ENCODE measurements at regions not wholly inside any gene's neighbourhood (a gene's known extent, or its start where the extent isn't known, plus 50 kb on each side); places are given as distances from the start of the nearest gene placed in this dataset.

GRCh38 chr13:61148211-61148610, 267.4 kb downstream of the PCDH20 start:
- 38 to 43% methylated on average over 1 of the region's 1 CpG for WGBS, 2 donors
- H3K36me3 ChIP-seq (ENCODE audit: control insufficient read depth in 2 of 2, insufficient read depth in 2 of 2, low read length in 1 of 2) = no peaks in the 10 kb centered on the region
- H3K9me3 ChIP-seq (ENCODE audit: control insufficient read depth in 2 of 2, insufficient read depth in 1 of 2, low read depth in 1 of 2, low read length in 1 of 2) = peaks cover 0 to 7% of the 10 kb centered on the region in 2 donors
- H3K27ac ChIP-seq (ENCODE audit: low read depth in 2 of 2, low read length in 1 of 2) = no peak overlapping the region
- H3K27me3 ChIP-seq (ENCODE audit: control insufficient read depth in 1 of 2, insufficient read depth in 2 of 2, low read length in 2 of 2) = no peaks in the 10 kb centered on the region
- peaks cover 0 to 4% of the 10 kb centered on the region in 2 donors for H3K4me1 ChIP-seq (ENCODE audit: control insufficient read depth in 2 of 2, insufficient read depth in 2 of 2, low read length in 1 of 2)
- no peak overlapping the region for H3K4me3 ChIP-seq (ENCODE audit: low read depth in 1 of 2, low read length in 2 of 2)

GRCh38 chr13:61146571-61146970, 269.1 kb downstream of the PCDH20 start:
- peaks cover 0 to 7% of the 10 kb centered on the region in 2 donors for H3K9me3 ChIP-seq (ENCODE audit: control insufficient read depth in 2 of 2, insufficient read depth in 1 of 2, low read depth in 1 of 2, low read length in 1 of 2)
- H3K4me1 ChIP-seq (ENCODE audit: control insufficient read depth in 2 of 2, insufficient read depth in 2 of 2, low read length in 1 of 2) = peaks cover 0 to 4% of the 10 kb centered on the region in 2 donors
- no peak overlapping the region for H3K27ac ChIP-seq (ENCODE audit: low read depth in 2 of 2, low read length in 1 of 2)
- no peak overlapping the region for H3K4me3 ChIP-seq (ENCODE audit: low read depth in 1 of 2, low read length in 2 of 2)
- H3K27me3 ChIP-seq (ENCODE audit: control insufficient read depth in 1 of 2, insufficient read depth in 2 of 2, low read length in 2 of 2) = no peaks in the 10 kb centered on the region
- 64 to 67% methylated on average over 1 of the region's 1 CpG for WGBS, 2 donors
- H3K36me3 ChIP-seq (ENCODE audit: control insufficient read depth in 2 of 2, insufficient read depth in 2 of 2, low read length in 1 of 2) = no peaks in the 10 kb centered on the region

GRCh38 chr13:61146158-61146557, 269.5 kb downstream of the PCDH20 start:
- no peaks in the 10 kb centered on the region for H3K36me3 ChIP-seq (ENCODE audit: control insufficient read depth in 2 of 2, insufficient read depth in 2 of 2, low read length in 1 of 2)
- WGBS, 2 donors = 85 to 91% methylated on average over 4 of the region's 4 CpGs
- H3K9me3 ChIP-seq (ENCODE audit: control insufficient read depth in 2 of 2, insufficient read depth in 1 of 2, low read depth in 1 of 2, low read length in 1 of 2) = peaks cover 0 to 7% of the 10 kb centered on the region in 2 donors
- H3K4me3 ChIP-seq (ENCODE audit: low read depth in 1 of 2, low read length in 2 of 2) = no peak overlapping the region
- peaks cover 0 to 4% of the 10 kb centered on the region in 2 donors for H3K4me1 ChIP-seq (ENCODE audit: control insufficient read depth in 2 of 2, insufficient read depth in 2 of 2, low read length in 1 of 2)
- no peaks in the 10 kb centered on the region for H3K27me3 ChIP-seq (ENCODE audit: control insufficient read depth in 1 of 2, insufficient read depth in 2 of 2, low read length in 2 of 2)
- no peak overlapping the region for H3K27ac ChIP-seq (ENCODE audit: low read depth in 2 of 2, low read length in 1 of 2)

DNA sequence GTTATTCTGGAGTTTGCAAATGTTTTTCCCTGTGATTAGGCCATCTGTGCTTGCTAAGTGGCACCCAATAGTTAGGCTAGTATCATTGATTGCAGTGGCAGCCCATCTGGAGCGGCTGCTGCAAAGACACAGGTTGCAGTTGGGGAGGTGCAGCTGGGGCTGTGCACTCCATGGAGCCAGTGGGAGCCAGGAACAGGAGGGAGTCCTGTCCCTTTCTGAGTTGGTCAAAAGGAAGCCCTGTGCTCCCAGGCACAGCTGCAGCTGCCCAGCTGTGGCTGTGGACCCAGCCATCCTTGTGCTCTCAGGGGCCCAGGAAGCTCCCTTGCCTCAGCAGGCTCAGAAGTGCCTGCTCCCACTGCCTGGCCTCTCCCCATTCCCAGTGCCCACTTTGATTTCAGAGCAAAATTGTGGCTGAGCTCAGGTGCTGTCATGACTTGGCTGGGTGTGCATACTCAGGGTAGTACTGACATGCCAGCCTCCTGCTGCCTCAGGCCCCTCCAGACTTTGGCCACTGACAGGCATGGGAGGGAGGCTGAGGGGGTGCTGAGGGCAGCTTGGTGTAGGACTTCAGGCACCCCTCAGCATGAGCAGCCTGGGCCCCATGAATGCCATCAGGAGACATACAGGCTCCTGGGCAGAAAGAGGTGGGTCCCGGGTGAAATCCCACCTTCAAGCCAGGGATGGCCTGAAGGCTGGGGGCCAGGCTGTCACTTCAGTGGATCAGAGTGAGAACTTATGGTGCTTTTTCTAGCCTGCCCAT, 270.6 kb downstream of the PCDH20 start:
- no peak overlapping the region for H3K4me3 ChIP-seq (ENCODE audit: low read depth in 1 of 2, low read length in 2 of 2)
- H3K36me3 ChIP-seq (ENCODE audit: control insufficient read depth in 2 of 2, insufficient read depth in 2 of 2, low read length in 1 of 2) = no peaks in the 10 kb centered on the region
- H3K9me3 ChIP-seq (ENCODE audit: control insufficient read depth in 2 of 2, insufficient read depth in 1 of 2, low read depth in 1 of 2, low read length in 1 of 2) = peaks cover 0 to 7% of the 10 kb centered on the region in 2 donors
- 90 to 96% methylated on average over 2 of the region's 2 CpGs for WGBS, 2 donors
- peaks cover 0 to 4% of the 10 kb centered on the region in 2 donors for H3K4me1 ChIP-seq (ENCODE audit: control insufficient read depth in 2 of 2, insufficient read depth in 2 of 2, low read length in 1 of 2)
- H3K27ac ChIP-seq (ENCODE audit: low read depth in 2 of 2, low read length in 1 of 2) = no peak overlapping the region
- no peaks in the 10 kb centered on the region for H3K27me3 ChIP-seq (ENCODE audit: control insufficient read depth in 1 of 2, insufficient read depth in 2 of 2, low read length in 2 of 2)

GRCh38 chr13:61144301-61144700, 271.3 kb downstream of the PCDH20 start:
- Histone ChIP-seq H3K9me3 (ENCODE audit: control insufficient read depth in 2 of 2, insufficient read depth in 1 of 2, low read depth in 1 of 2, low read length in 1 of 2) (peaks cover 0 to 7% of the 10 kb centered on the region in 2 donors), H3K27me3 (ENCODE audit: control insufficient read depth in 1 of 2, insufficient read depth in 2 of 2, low read length in 2 of 2) (no peaks in the 10 kb centered on the region), H3K4me3 (ENCODE audit: low read depth in 1 of 2, low read length in 2 of 2) (no peak overlapping the region), H3K36me3 (ENCODE audit: control insufficient read depth in 2 of 2, insufficient read depth in 2 of 2, low read length in 1 of 2) (no peaks in the 10 kb centered on the region), H3K4me1 (ENCODE audit: control insufficient read depth in 2 of 2, insufficient read depth in 2 of 2, low read length in 1 of 2) (peaks cover 0 to 4% of the 10 kb centered on the region in 2 donors), H3K27ac (ENCODE audit: low read depth in 2 of 2, low read length in 1 of 2) (no peak overlapping the region)
- 70 to 76% methylated on average over 1 of the region's 1 CpG for WGBS, 2 donors

GRCh38 chr13:61142506-61142905, 273.1 kb downstream of the PCDH20 start:
- H3K27me3 ChIP-seq (ENCODE audit: control insufficient read depth in 1 of 2, insufficient read depth in 2 of 2, low read length in 2 of 2) = no peaks in the 10 kb centered on the region
- no peak overlapping the region for H3K27ac ChIP-seq (ENCODE audit: low read depth in 2 of 2, low read length in 1 of 2)
- H3K4me3 ChIP-seq (ENCODE audit: low read depth in 1 of 2, low read length in 2 of 2) = no peak overlapping the region
- H3K4me1 ChIP-seq (ENCODE audit: control insufficient read depth in 2 of 2, insufficient read depth in 2 of 2, low read length in 1 of 2) = peaks cover 0 to 4% of the 10 kb centered on the region in 2 donors
- H3K36me3 ChIP-seq (ENCODE audit: control insufficient read depth in 2 of 2, insufficient read depth in 2 of 2, low read length in 1 of 2) = no peaks in the 10 kb centered on the region
- peaks cover 0 to 7% of the 10 kb centered on the region in 2 donors for H3K9me3 ChIP-seq (ENCODE audit: control insufficient read depth in 2 of 2, insufficient read depth in 1 of 2, low read depth in 1 of 2, low read length in 1 of 2)

DNA sequence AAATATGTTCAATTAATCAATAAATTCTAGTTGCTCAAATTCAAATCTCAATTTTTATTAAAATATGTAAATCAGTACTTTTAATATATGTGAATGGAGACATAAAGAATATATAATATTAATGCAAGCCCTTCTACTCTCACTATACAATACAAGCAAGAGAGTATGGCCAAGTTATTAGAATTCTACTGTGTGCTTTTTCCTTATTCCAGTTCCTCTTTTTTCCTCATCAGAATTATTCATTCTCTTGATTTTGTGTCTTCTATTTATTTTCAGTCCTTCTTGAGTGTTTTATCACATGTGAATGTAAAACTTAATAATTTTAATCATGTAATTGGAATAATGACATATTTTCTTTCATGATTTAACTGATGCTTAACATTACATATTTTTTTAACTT, 276.8 kb downstream of the PCDH20 start:
- H3K4me1 ChIP-seq (ENCODE audit: control insufficient read depth in 2 of 2, insufficient read depth in 2 of 2, low read length in 1 of 2) = no peaks in the 10 kb centered on the region
- H3K27me3 ChIP-seq (ENCODE audit: control insufficient read depth in 1 of 2, insufficient read depth in 2 of 2, low read length in 2 of 2) = no peaks in the 10 kb centered on the region
- no peak overlapping the region for H3K27ac ChIP-seq (ENCODE audit: low read depth in 2 of 2, low read length in 1 of 2)
- H3K36me3 ChIP-seq (ENCODE audit: control insufficient read depth in 2 of 2, insufficient read depth in 2 of 2, low read length in 1 of 2) = no peaks in the 10 kb centered on the region
- no peaks in the 10 kb centered on the region for H3K9me3 ChIP-seq (ENCODE audit: control insufficient read depth in 2 of 2, insufficient read depth in 1 of 2, low read depth in 1 of 2, low read length in 1 of 2)
- H3K4me3 ChIP-seq (ENCODE audit: low read depth in 1 of 2, low read length in 2 of 2) = no peak overlapping the region

DNA sequence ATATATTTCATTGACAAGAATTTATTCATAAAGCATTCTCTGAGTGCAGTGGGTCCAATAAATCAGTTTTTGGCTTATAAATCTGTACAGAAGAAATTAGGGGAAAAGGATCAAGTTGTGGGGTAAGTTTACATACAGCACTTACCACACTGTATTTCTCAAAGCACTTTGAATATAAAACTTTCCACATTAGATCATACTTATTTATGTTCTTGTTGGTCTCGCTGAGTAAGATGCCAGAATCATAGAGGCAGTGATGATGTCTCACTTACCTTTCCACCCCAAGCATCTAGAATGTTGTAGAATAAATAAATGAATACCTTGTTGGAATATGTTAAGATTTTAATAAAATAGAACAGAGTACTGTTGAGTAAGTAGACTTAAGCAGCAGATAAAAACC, 279.1 kb downstream of the PCDH20 start:
- H3K36me3 ChIP-seq (ENCODE audit: control insufficient read depth in 2 of 2, insufficient read depth in 2 of 2, low read length in 1 of 2) = no peaks in the 10 kb centered on the region
- WGBS, 2 donors = 63 to 65% methylated on average over 1 of the region's 1 CpG

GRCh38 chr13:61136093-61136492, 279.6 kb downstream of the PCDH20 start:
- Histone ChIP-seq H3K27ac (ENCODE audit: low read depth in 2 of 2, low read length in 1 of 2) (no peak overlapping the region), H3K9me3 (ENCODE audit: control insufficient read depth in 2 of 2, insufficient read depth in 1 of 2, low read depth in 1 of 2, low read length in 1 of 2) (no peaks in the 10 kb centered on the region), H3K4me1 (ENCODE audit: control insufficient read depth in 2 of 2, insufficient read depth in 2 of 2, low read length in 1 of 2) (no peaks in the 10 kb centered on the region), H3K27me3 (ENCODE audit: control insufficient read depth in 1 of 2, insufficient read depth in 2 of 2, low read length in 2 of 2) (no peaks in the 10 kb centered on the region), H3K36me3 (ENCODE audit: control insufficient read depth in 2 of 2, insufficient read depth in 2 of 2, low read length in 1 of 2) (no peaks in the 10 kb centered on the region), H3K4me3 (ENCODE audit: low read depth in 1 of 2, low read length in 2 of 2) (no peak overlapping the region)
- 56 to 64% methylated on average over 4 of the region's 4 CpGs for WGBS, 2 donors

More for the DNA sequence above, 279.1 kb downstream of the PCDH20 start:
- H3K4me1 ChIP-seq (ENCODE audit: control insufficient read depth in 2 of 2, insufficient read depth in 2 of 2, low read length in 1 of 2) = no peaks in the 10 kb centered on the region
- H3K27me3 ChIP-seq (ENCODE audit: control insufficient read depth in 1 of 2, insufficient read depth in 2 of 2, low read length in 2 of 2) = no peaks in the 10 kb centered on the region
- no peak overlapping the region for H3K4me3 ChIP-seq (ENCODE audit: low read depth in 1 of 2, low read length in 2 of 2)
- H3K9me3 ChIP-seq (ENCODE audit: control insufficient read depth in 2 of 2, insufficient read depth in 1 of 2, low read depth in 1 of 2, low read length in 1 of 2) = no peaks in the 10 kb centered on the region
- no peak overlapping the region for H3K27ac ChIP-seq (ENCODE audit: low read depth in 2 of 2, low read length in 1 of 2)

DNA sequence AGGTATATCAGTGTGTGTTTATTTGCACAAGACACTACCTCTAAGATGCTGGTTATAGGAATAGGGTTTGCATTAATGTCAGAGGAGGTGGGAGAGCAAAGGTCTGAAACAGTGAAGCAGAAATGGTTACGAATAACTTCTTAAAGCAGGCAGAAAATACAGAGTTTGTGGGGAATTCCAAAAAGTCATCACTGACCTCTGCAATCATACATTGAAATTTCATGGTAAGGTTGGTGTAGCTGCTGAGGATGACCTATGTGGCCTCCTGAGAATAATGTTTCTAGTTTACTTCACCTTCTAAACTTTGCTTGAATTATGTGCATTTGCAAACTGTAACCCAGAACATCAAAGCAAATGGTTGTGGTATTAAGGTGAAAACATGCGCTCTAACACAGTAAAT, 280.1 kb downstream of the PCDH20 start:
- Histone ChIP-seq H3K4me3 (ENCODE audit: low read depth in 1 of 2, low read length in 2 of 2) (no peak overlapping the region), H3K27ac (ENCODE audit: low read depth in 2 of 2, low read length in 1 of 2) (no peak overlapping the region), H3K36me3 (ENCODE audit: control insufficient read depth in 2 of 2, insufficient read depth in 2 of 2, low read length in 1 of 2) (no peaks in the 10 kb centered on the region), H3K4me1 (ENCODE audit: control insufficient read depth in 2 of 2, insufficient read depth in 2 of 2, low read length in 1 of 2) (no peaks in the 10 kb centered on the region), H3K27me3 (ENCODE audit: control insufficient read depth in 1 of 2, insufficient read depth in 2 of 2, low read length in 2 of 2) (no peaks in the 10 kb centered on the region), H3K9me3 (ENCODE audit: control insufficient read depth in 2 of 2, insufficient read depth in 1 of 2, low read depth in 1 of 2, low read length in 1 of 2) (no peaks in the 10 kb centered on the region)
- WGBS, 2 donors = 92% methylated on average over 2 of the region's 2 CpGs
